M059J (cell line): ENCODE measurements at regions not wholly inside any gene's neighbourhood (a gene's known extent, or its start where the extent isn't known, plus 50 kb on each side); places are given as distances from the start of the nearest gene placed in this dataset.

Source experiments
- DNase-seq: peaks from one replicate; pipeline ENCODE4 v3.0.0-alpha.2; 2012; ENCODE audit warnings: low read depth

GRCh38 chr13:50101590-50101989 lies 86.3 kb downstream of the KCNRG start:
- no peak for DNase-seq

- no peak for DNase-seq
Observed at GRCh38 chr13:50104493-50104892, 89.2 kb downstream of the KCNRG start.

GRCh38 chr13:50106559-50106958 lies 91.3 kb downstream of the KCNRG start:
- DNase-seq = no peak

- DNase-seq = peak; percentile 26
Observed at GRCh38 chr13:50107205-50107604, 92.0 kb downstream of the KCNRG start.

- DNase-seq = no peak
Observed at GRCh38 chr13:50114961-50115360, 99.7 kb downstream of the KCNRG start.

- no peak for DNase-seq
Observed at GRCh38 chr13:50115695-50116094, 100.5 kb downstream of the KCNRG start.

- no peak for DNase-seq
Observed at GRCh38 chr13:50116430-50116973, 101.3 kb downstream of the KCNRG start.

- DNase-seq = no peak
Observed at GRCh38 chr13:50119591-50119990, 104.3 kb downstream of the KCNRG start.

GRCh38 chr13:50122455-50122854 lies 107.2 kb downstream of the KCNRG start:
- DNase-seq = no peak

GRCh38 chr13:50123002-50123401 lies 107.8 kb downstream of the KCNRG start:
- no peak for DNase-seq

GRCh38 chr13:50123515-50123861 lies 108.2 kb downstream of the KCNRG start:
- no peak for DNase-seq

- peak; percentile 92 for DNase-seq
Observed at GRCh38 chr13:50123862-50124535, 108.8 kb downstream of the KCNRG start.

GRCh38 chr13:50124536-50125303 lies 109.5 kb downstream of the KCNRG start:
- peak; percentile 58 for DNase-seq

- DNase-seq = no peak
Observed at GRCh38 chr13:50125304-50125553, 110.0 kb downstream of the KCNRG start.

GRCh38 chr13:50125554-50126262 lies 110.5 kb downstream of the KCNRG start:
- DNase-seq = peak; percentile 88

- DNase-seq = peak; percentile 53
Observed at GRCh38 chr13:50126263-50126992, 111.2 kb downstream of the KCNRG start.

- DNase-seq = no peak
Observed at GRCh38 chr13:50126993-50127725, 111.9 kb downstream of the KCNRG start.

GRCh38 chr13:50127726-50128291 lies 112.6 kb downstream of the KCNRG start:
- DNase-seq = no peak

- no peak for DNase-seq
Observed at GRCh38 chr13:50128428-50128931, 113.2 kb downstream of the KCNRG start.

- no peak for DNase-seq
Observed at GRCh38 chr13:50129081-50129705, 113.9 kb downstream of the KCNRG start.
